Tibial nerve (tissue), 4 donors: ENCODE measurements at regions not wholly inside any gene's neighbourhood (a gene's known extent, or its start where the extent isn't known, plus 50 kb on each side); places are given as distances from the start of the nearest gene placed in this dataset.

Source experiments
- DNase-seq, 2 donors: peaks; one replicate each; pipeline ENCODE4 v3.0.0-alpha.2; 2019; ENCODE audit warnings: low spot score in 2 of 2
- H3K27ac ChIP-seq, 4 donors: fragments of 200-600 bp; sonication (generic) in 3 of 4; one replicate each; pipeline ENCODE4 v1.5.1; 2017 to 2019; ENCODE audit warnings: mild to moderate bottlenecking in 1 of 4
- H3K27me3 ChIP-seq, 2 donors: fragments of 200-600 bp; sonication (generic) in 1 of 2; one replicate each; pipeline versions ENCODE4 v1.5.1 to v1.6.0; 2017 to 2019
- H3K36me3 ChIP-seq, 3 donors: fragments of 200-600 bp; sonication (generic); one replicate each; pipeline ENCODE4 v1.5.1; 2018 to 2019
- H3K4me1 ChIP-seq, 4 donors: fragments of 200-600 bp; sonication (generic) in 3 of 4; one replicate each; pipeline ENCODE4 v1.5.1; 2017 to 2019
- H3K4me3 ChIP-seq, 4 donors: fragments of 200-600 bp; sonication (generic) in 3 of 4; one replicate each; pipeline ENCODE4 v1.5.1; 2017 to 2019; ENCODE audit warnings: mild to moderate bottlenecking in 1 of 4, moderate library complexity in 1 of 4
- H3K9me3 ChIP-seq, 4 donors: fragments of 200-600 bp; sonication (generic) in 3 of 4; one replicate each; pipeline ENCODE4 v1.5.1; 2017 to 2019
- CTCF ChIP-seq, 5 experiments: fragments of 200-600 bp in 3 of 5; fragments of 450-650 bp in 2 of 5; sonication (generic) in 3 of 5; IDR thresholded peaks; one replicate each; pipeline ENCODE4 v1.5.1; 2016 to 2019; ENCODE audit warnings: antibody characterized with exemption in 5 of 5, mild to moderate bottlenecking in 3 of 5, moderate library complexity in 2 of 5
- EP300 ChIP-seq, 2 donors: sonication (generic); formaldehyde crosslinking; IDR thresholded peaks; one replicate each; pipeline ENCODE4 v1.6.1; 2017; ENCODE audit warnings: antibody characterized with exemption in 2 of 2, mild to moderate bottlenecking in 1 of 2
- POLR2A ChIP-seq, 2 donors: fragments of 450-650 bp; IDR thresholded peaks; one replicate each; pipeline ENCODE4 v1.6.1; 2017; ENCODE audit warnings: antibody characterized with exemption in 2 of 2, mild to moderate bottlenecking in 2 of 2, moderate library complexity in 2 of 2
- WGBS, 2 donors: methylation state at CpG; one replicate each; pipeline ENCODE4 v1.1.5; 2018; 5-methylcytosine and 5-hydroxymethylcytosine counted together

DNA sequence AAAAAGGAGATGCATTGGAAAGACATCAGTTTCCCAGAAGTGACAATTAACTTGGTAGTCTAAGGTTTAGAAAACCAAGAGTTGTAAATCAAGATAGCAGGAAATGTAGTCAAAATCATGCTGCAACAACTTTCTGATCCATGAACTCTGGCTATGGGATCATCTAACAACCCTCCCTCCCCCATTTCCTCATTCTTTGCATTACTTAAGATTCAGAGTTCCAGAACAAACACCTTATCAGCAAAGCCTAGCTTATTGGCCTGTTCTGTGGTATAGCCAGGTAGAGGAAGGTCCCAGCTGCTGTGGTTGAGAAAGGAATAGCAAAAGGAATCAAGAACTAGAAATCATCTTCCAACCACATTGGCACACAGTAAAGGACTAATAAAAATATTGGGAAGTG, 651.1 kb downstream of the METTL15 start:
- Histone ChIP-seq H3K9me3 (no peaks in the 10 kb centered on the region), H3K27me3 (no peaks in the 10 kb centered on the region), H3K27ac (no peak overlapping the region), H3K4me3 (no peak overlapping the region), H3K4me1 (no peaks in the 10 kb centered on the region), H3K36me3 (no peaks in the 10 kb centered on the region)
- no peak for DNase-seq
- TF ChIP-seq CTCF (IDR thresholded peaks at IDR 0.05) (no peak), POLR2A (IDR thresholded peaks at IDR 0.05) (no peak), EP300 (IDR thresholded peaks at IDR 0.05) (no peak)

GRCh38 chr11:28757725-28758515, 649.7 kb downstream of the METTL15 start:
- Histone ChIP-seq H3K9me3 (no peaks in the 10 kb centered on the region), H3K4me1 (no peaks in the 10 kb centered on the region), H3K27me3 (no peaks in the 10 kb centered on the region), H3K36me3 (no peaks in the 10 kb centered on the region), H3K4me3 (no peak overlapping the region), H3K27ac (no peak overlapping the region)
- no peak for DNase-seq
- WGBS, 2 donors: 72 to 74% methylated on average over 5 of the region's 5 CpGs
- TF ChIP-seq EP300 (IDR thresholded peaks at IDR 0.05) (no peak), CTCF (IDR thresholded peaks at IDR 0.05) (no peak), POLR2A (IDR thresholded peaks at IDR 0.05) (no peak)

DNA sequence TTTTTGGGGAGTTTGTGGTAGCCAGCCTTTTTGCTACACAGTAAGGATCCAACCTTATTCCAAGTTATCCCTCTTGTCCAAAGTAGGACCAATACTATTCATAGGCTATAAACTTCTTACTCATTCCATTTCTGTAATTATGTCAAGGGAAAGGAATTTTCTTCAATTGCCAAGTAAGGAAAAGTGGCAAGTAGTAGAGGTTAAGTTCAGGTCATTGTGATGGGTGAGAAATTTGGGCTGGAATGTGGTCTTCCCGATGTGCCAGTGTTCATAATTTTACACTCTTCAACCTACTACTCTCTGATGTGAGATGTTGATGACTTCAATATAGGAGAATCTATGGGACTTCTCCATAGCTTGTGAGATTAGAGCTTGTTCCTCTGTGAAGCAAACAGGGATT, 648.8 kb downstream of the METTL15 start:
- no peak overlapping the region for H3K4me3 ChIP-seq
- no peaks in the 10 kb centered on the region for H3K9me3 ChIP-seq
- no peaks in the 10 kb centered on the region for H3K4me1 ChIP-seq
- DNase-seq: no peak
- WGBS, 2 donors: 24 to 28% methylated on average over 1 of the region's 1 CpG
- TF ChIP-seq POLR2A (IDR thresholded peaks at IDR 0.05) (no peak), EP300 (IDR thresholded peaks at IDR 0.05) (no peak), CTCF (IDR thresholded peaks at IDR 0.05) (no peak)
- no peaks in the 10 kb centered on the region for H3K27me3 ChIP-seq
- no peaks in the 10 kb centered on the region for H3K36me3 ChIP-seq
- H3K27ac ChIP-seq: no peak overlapping the region

- no peak overlapping the region for H3K4me3 ChIP-seq
- no peaks in the 10 kb centered on the region for H3K36me3 ChIP-seq
- H3K9me3 ChIP-seq: no peaks in the 10 kb centered on the region
- no peak for TF ChIP-seq POLR2A (IDR thresholded peaks at IDR 0.05)
- no peak for TF ChIP-seq CTCF (IDR thresholded peaks at IDR 0.05)
- no peak for TF ChIP-seq EP300 (IDR thresholded peaks at IDR 0.05)
- no peaks in the 10 kb centered on the region for H3K4me1 ChIP-seq
- H3K27me3 ChIP-seq: no peaks in the 10 kb centered on the region
- no peak for DNase-seq
- no peak overlapping the region for H3K27ac ChIP-seq
Observed at GRCh38 chr11:28743061-28743550, 634.9 kb downstream of the METTL15 start.

- Histone ChIP-seq H3K27ac (no peak overlapping the region), H3K9me3 (no peaks in the 10 kb centered on the region), H3K36me3 (no peaks in the 10 kb centered on the region), H3K4me1 (no peaks in the 10 kb centered on the region), H3K4me3 (no peak overlapping the region), H3K27me3 (no peaks in the 10 kb centered on the region)
- TF ChIP-seq POLR2A (IDR thresholded peaks at IDR 0.05): no peak
- no peak for TF ChIP-seq EP300 (IDR thresholded peaks at IDR 0.05)
- TF ChIP-seq CTCF (IDR thresholded peaks at IDR 0.05): no peak
- no peak for DNase-seq
- WGBS, 2 donors: 56 to 62% methylated on average over 4 of the region's 4 CpGs
Observed at GRCh38 chr11:28739489-28740280, 631.5 kb downstream of the METTL15 start.
